GM12878 (cell line): ENCODE measurements at regions not wholly inside any gene's neighbourhood (a gene's known extent, or its start where the extent isn't known, plus 50 kb on each side); places are given as distances from the start of the nearest gene placed in this dataset.

Experiments
- ATAC-seq: fragments of 200-7000 bp; cut with Tn5 transposase; 3 replicates; pipeline ENCODE4 v1.9.1; 2020; ENCODE audit warnings: mild to moderate bottlenecking, moderate library complexity
- BruUV-seq: library from RNA; stranded (reverse); fragments of 400-500 nt; replicated peaks from 2 replicates; lab custom pipeline; 2021; lab: Mats Ljungman, UMichigan
- CTCF ChIA-PET: fragments of 300-600 bp; sonication (Branson Sonifier 250); formaldehyde crosslinking; extraction: SDS; loops from one replicate; lab custom pipeline; 2021; ENCODE audit warnings: inconsistent platforms; lab: Yijun Ruan, JAX
- POLR2A ChIA-PET: fragments of 350-600 bp; formaldehyde crosslinking; extraction: SDS; loops from one replicate; lab custom pipeline; 2021; ENCODE audit warnings: inconsistent platforms; lab: Charles Lee
- RAD21 ChIA-PET: fragments of 300-600 bp; sonication (Branson Sonifier 250); formaldehyde crosslinking; loops from one replicate; lab custom pipeline; 2023; ENCODE audit warnings: antibody characterized with exemption; ENCODE audit not compliant: unreplicated experiment; lab: Charles Lee
- SMC1A ChIA-PET: fragments of 300-600 bp; sonication (Branson Sonifier 250); formaldehyde crosslinking; loops from one replicate; lab custom pipeline; 2023; ENCODE audit not compliant: unreplicated experiment, uncharacterized antibody; lab: Charles Lee
- DNase-seq: peaks from one replicate; pipeline ENCODE4 v3.0.0-alpha.2; 2011; ENCODE audit warnings: low read depth, low spot score
- FAIRE-seq: peaks from 3 replicates; lab custom pipeline; 2011; peaks lifted over from hg19 to GRCh38; lab: Jason Lieb, UNC
- H2AFZ ChIP-seq: 2 replicates; pipeline ENCODE4 v1.6.0; 2011; ENCODE audit warnings: low read depth, low read length, control low read depth; ENCODE audit not compliant: control insufficient read depth
- H3K27ac ChIP-seq: 2 replicates; pipeline ENCODE4 v1.5.1; 2011; ENCODE audit warnings: control low read depth; ENCODE audit not compliant: control insufficient read depth, insufficient read depth
- H3K27me3 ChIP-seq, 2 experiments: replicated peaks in 1 of 2; 2 replicates each; pipeline versions ENCODE4 v1.6.0 to v1.6.1; 2011; ENCODE audit warnings: low read length in 1 of 2; ENCODE audit not compliant: control insufficient read depth in 2 of 2, insufficient read depth in 2 of 2
- H3K36me3 ChIP-seq, 2 experiments: 2 replicates each; pipeline ENCODE4 v1.5.1; 2011; ENCODE audit warnings: low read length in 1 of 2; ENCODE audit not compliant: control insufficient read depth in 2 of 2, insufficient read depth in 2 of 2
- H3K4me1 ChIP-seq: 2 replicates; pipeline ENCODE4 v1.6.1; 2011; ENCODE audit warnings: mild to moderate bottlenecking, low read length, moderate library complexity, mixed read lengths; ENCODE audit not compliant: control insufficient read depth, insufficient read depth
- H3K4me2 ChIP-seq: 2 replicates; pipeline ENCODE4 v1.6.0; 2011; ENCODE audit warnings: control low read depth; ENCODE audit not compliant: control insufficient read depth, insufficient read depth
- H3K4me3 ChIP-seq: fragments of 200-600 bp; sonication (generic); 2 replicates; pipeline ENCODE4 v1.5.1; 2016
- H3K79me2 ChIP-seq: 2 replicates; pipeline ENCODE4 v1.6.0; 2011; ENCODE audit warnings: low read length; ENCODE audit not compliant: control insufficient read depth, insufficient read depth
- H3K9ac ChIP-seq: 2 replicates; pipeline ENCODE4 v1.8.0; 2011; ENCODE audit warnings: low read length, control low read depth, mixed read lengths; ENCODE audit not compliant: control insufficient read depth, insufficient read depth
- H3K9me3 ChIP-seq: replicated peaks from 3 replicates; pipeline ENCODE4 v1.5.1; 2011; ENCODE audit warnings: mild to moderate bottlenecking, low read length; ENCODE audit not compliant: control insufficient read depth, insufficient read depth
- H4K20me1 ChIP-seq: 2 replicates; pipeline ENCODE4 v1.6.0; 2011; ENCODE audit not compliant: control insufficient read depth, insufficient read depth
- BACH1 ChIP-seq: fragments of 450-650 bp; IDR thresholded peaks from 2 replicates; pipeline ENCODE4 v1.6.1; 2017; ENCODE audit warnings: mild to moderate bottlenecking, borderline replicate concordance
- BCL11A ChIP-seq: IDR thresholded peaks from 2 replicates; pipeline ENCODE4 v1.6.1; 2011; ENCODE audit warnings: low read depth, low read length
- FOS ChIP-seq: IDR thresholded peaks from 3 replicates; pipeline ENCODE4 v1.6.1; 2011; ENCODE audit warnings: borderline replicate concordance; ENCODE audit not compliant: insufficient read length; ENCODE audit errors: extremely low read depth
- IKZF2 ChIP-seq, 2 experiments: fragments of 450-650 bp; IDR thresholded peaks; 2 replicates each; pipeline ENCODE4 v1.6.1; 2017; ENCODE audit warnings: mild to moderate bottlenecking in 2 of 2, moderate library complexity in 2 of 2
- SREBF2 ChIP-seq: IDR thresholded peaks from 2 replicates; pipeline ENCODE4 v1.6.1; 2012; ENCODE audit warnings: mild to moderate bottlenecking, low read length
- ZSCAN29 ChIP-seq: fragments of 450-650 bp; IDR thresholded peaks from 2 replicates; pipeline ENCODE4 v1.6.1; 2017; ENCODE audit warnings: mild to moderate bottlenecking, moderate library complexity
- WGBS: methylation state at CpG from one replicate; pipeline ENCODE4 v1.1.6; 2016; ENCODE audit warnings: low lambda C conversion rate; ENCODE audit not compliant: insufficient replicate concordance, insufficient coverage; ENCODE audit errors: missing lambda C conversion rate; 5-methylcytosine and 5-hydroxymethylcytosine counted together
- in situ Hi-C: fragments of 300-500 bp; cut with MboI; formaldehyde crosslinking; loops from 9 replicates; pipeline ENCODE4 v1.14.3; 2018; ENCODE audit warnings: mixed read lengths
- intact Hi-C: fragments of 100-400 bp; cut with micrococcal nuclease; formaldehyde crosslinking; loops from one replicate; pipeline ENCODE4 v1.14.2; 2022; ENCODE audit not compliant: unreplicated experiment
- TF ChIP-seq, protein P1 (sequence below): fragments of 450-650 bp; IDR thresholded peaks from 2 replicates; pipeline ENCODE4 v1.6.1; 2017; ENCODE audit warnings: antibody characterized with exemption, mild to moderate bottlenecking, moderate library complexity
- TF ChIP-seq, protein P2 (sequence below): IDR thresholded peaks from 2 replicates; pipeline ENCODE4 v1.6.1; 2011; ENCODE audit warnings: borderline replicate concordance, low read depth, mild to moderate bottlenecking, moderate library complexity, low read length; ENCODE audit not compliant: insufficient read depth, poor library complexity, severe bottlenecking

DNA sequence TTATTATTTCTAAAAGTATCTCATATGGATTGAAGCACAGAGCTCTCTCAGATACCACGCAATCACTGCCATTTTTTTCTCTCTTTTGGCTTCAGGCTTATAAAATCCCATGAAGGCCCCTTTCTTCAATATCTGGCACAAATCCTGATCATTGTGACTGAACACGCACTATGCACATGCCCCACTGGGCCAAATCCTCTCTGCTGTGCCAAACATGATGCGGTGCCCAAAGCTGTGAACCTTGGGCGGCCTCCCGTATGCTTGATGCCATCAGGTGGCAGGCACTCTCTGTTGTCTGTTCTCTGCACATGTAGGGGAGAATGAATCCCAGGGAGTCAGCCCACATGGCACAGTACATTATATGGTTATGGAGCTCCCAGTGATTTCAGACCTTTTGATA lies 375.0 kb upstream of the RGMB start:
- SMC1A ChIA-PET: interaction anchor here (0.8 kb wide), 1 partner anchor 25 kb away, joined by 3 read pairs; no protein-coding TSS in a partner anchor
- Histone ChIP-seq H3K4me3 (no peak overlapping the region), H3K27me3 (no peaks in the 10 kb centered on the region), H3K4me1 (no peaks in the 10 kb centered on the region), H4K20me1 (no peaks in the 10 kb centered on the region), H3K27ac (no peak overlapping the region), H3K36me3 (no peaks in the 10 kb centered on the region), H3K4me2 (no peak overlapping the region), H3K9ac (no peak overlapping the region), H2AFZ (no peak overlapping the region), H3K9me3 (no peaks in the 10 kb centered on the region), H3K79me2 (no peaks in the 10 kb centered on the region)
- intact Hi-C loops: no loop called here
- 40% methylated on average over 5 of the region's 5 CpGs for WGBS
- CTCF ChIA-PET: interaction anchor here (0.8 kb wide), 1 partner anchor 9 kb away, joined by 3 read pairs; no protein-coding TSS in a partner anchor
- RAD21 ChIA-PET: no interaction called here
- no peak for FAIRE-seq
- no peak for ATAC-seq
- BruUV-seq: no TSS peak
- POLR2A ChIA-PET: interaction anchor here (0.6 kb wide), 1 partner anchor 119 kb away, joined by 3 read pairs; no protein-coding TSS in a partner anchor
- TF ChIP-seq BCL11A (no peak), BACH1 (no peak), FOS (no peak), ZSCAN29 (no peak), IKZF2 (IDR thresholded peaks at IDR 0.05) (no peak), SREBF2 (no peak)
- TF ChIP-seq, protein P1, sequence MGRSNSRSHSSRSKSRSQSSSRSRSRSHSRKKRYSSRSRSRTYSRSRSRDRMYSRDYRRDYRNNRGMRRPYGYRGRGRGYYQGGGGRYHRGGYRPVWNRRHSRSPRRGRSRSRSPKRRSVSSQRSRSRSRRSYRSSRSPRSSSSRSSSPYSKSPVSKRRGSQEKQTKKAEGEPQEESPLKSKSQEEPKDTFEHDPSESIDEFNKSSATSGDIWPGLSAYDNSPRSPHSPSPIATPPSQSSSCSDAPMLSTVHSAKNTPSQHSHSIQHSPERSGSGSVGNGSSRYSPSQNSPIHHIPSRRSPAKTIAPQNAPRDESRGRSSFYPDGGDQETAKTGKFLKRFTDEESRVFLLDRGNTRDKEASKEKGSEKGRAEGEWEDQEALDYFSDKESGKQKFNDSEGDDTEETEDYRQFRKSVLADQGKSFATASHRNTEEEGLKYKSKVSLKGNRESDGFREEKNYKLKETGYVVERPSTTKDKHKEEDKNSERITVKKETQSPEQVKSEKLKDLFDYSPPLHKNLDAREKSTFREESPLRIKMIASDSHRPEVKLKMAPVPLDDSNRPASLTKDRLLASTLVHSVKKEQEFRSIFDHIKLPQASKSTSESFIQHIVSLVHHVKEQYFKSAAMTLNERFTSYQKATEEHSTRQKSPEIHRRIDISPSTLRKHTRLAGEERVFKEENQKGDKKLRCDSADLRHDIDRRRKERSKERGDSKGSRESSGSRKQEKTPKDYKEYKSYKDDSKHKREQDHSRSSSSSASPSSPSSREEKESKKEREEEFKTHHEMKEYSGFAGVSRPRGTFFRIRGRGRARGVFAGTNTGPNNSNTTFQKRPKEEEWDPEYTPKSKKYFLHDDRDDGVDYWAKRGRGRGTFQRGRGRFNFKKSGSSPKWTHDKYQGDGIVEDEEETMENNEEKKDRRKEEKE: no peak
- TF ChIP-seq, protein P2, sequence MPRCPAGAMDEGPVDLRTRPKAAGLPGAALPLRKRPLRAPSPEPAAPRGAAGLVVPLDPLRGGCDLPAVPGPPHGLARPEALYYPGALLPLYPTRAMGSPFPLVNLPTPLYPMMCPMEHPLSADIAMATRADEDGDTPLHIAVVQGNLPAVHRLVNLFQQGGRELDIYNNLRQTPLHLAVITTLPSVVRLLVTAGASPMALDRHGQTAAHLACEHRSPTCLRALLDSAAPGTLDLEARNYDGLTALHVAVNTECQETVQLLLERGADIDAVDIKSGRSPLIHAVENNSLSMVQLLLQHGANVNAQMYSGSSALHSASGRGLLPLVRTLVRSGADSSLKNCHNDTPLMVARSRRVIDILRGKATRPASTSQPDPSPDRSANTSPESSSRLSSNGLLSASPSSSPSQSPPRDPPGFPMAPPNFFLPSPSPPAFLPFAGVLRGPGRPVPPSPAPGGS: no peak
- in situ Hi-C loops: no loop called here
- no peak for DNase-seq
